ENCODE measurements at regions not wholly inside any gene's neighbourhood (a gene's known extent, or its start where the extent isn't known, plus 50 kb on each side); places are given as distances from the start of the nearest gene placed in this dataset.
"Not testable (repeated sequence)": the region's sequence is repeated elsewhere in the genome, so short reads cannot be mapped to it uniquely, and the experiment has no call there.

GRCh38 chrX:79456593-79456992, 89.5 kb upstream of the ITM2A start:
- not testable (repeated sequence) for TF ChIP-seq BHLHE40 (IDR thresholded peaks at IDR 0.05; ENCODE audit: low read depth, low read length); POLR2A (IDR thresholded peaks at IDR 0.05; ENCODE audit: low read length)

Data from A549 (cell line).